DOHH2 (cell line): ENCODE measurements at regions not wholly inside any gene's neighbourhood (a gene's known extent, or its start where the extent isn't known, plus 50 kb on each side); places are given as distances from the start of the nearest gene placed in this dataset.

Experiments
- H3F3A ChIP-seq: fragments of 200-600 bp; sonication (generic), shearing (Covaris generic); 2 replicates; pipeline ENCODE4 v1.6.0; 2016; ENCODE audit warnings: antibody characterized with exemption, mild to moderate bottlenecking; ENCODE audit not compliant: control insufficient read depth, insufficient read depth
- H3K27ac ChIP-seq: fragments of 200-600 bp; sonication (generic); 2 replicates; pipeline ENCODE4 v1.5.1; 2014; ENCODE audit warnings: low read depth, mild to moderate bottlenecking, low read length, moderate library complexity
- H3K27me3 ChIP-seq: fragments of 200-600 bp; sonication (generic); 2 replicates; pipeline ENCODE4 v1.6.1; 2014; ENCODE audit warnings: mild to moderate bottlenecking, low read length, mixed read lengths; ENCODE audit not compliant: control insufficient read depth
- H3K36me3 ChIP-seq: fragments of 200-600 bp; sonication (generic); 2 replicates; pipeline ENCODE4 v1.6.1; 2014; ENCODE audit warnings: mild to moderate bottlenecking, low read length, moderate library complexity, mixed read lengths; ENCODE audit not compliant: control insufficient read depth
- H3K4me1 ChIP-seq: fragments of 200-600 bp; sonication (generic); 2 replicates; pipeline ENCODE4 v1.6.1; 2014; ENCODE audit warnings: mild to moderate bottlenecking, low read length, mixed read lengths; ENCODE audit not compliant: control insufficient read depth
- H3K4me2 ChIP-seq: fragments of 200-600 bp; sonication (generic); 2 replicates; pipeline ENCODE4 v1.6.0; 2014; ENCODE audit warnings: mild to moderate bottlenecking, low read length, moderate library complexity
- H3K4me3 ChIP-seq: fragments of 200-600 bp; sonication (generic); 2 replicates; pipeline ENCODE4 v1.5.1; 2014; ENCODE audit warnings: mild to moderate bottlenecking, low read length, mixed read lengths
- H3K79me2 ChIP-seq: fragments of 200-600 bp; sonication (generic); 2 replicates; pipeline ENCODE4 v1.6.1; 2014; ENCODE audit warnings: mild to moderate bottlenecking, low read length, mixed read lengths; ENCODE audit not compliant: control insufficient read depth
- H3K9me2 ChIP-seq: fragments of 200-600 bp; sonication (generic); replicated peaks from 2 replicates; pipeline ENCODE4 v1.6.1; 2014; ENCODE audit warnings: mild to moderate bottlenecking, low read length, mixed read lengths; ENCODE audit not compliant: control insufficient read depth
- H3K9me3 ChIP-seq: fragments of 200-600 bp; sonication (generic); 2 replicates; pipeline ENCODE4 v1.6.1; 2014; ENCODE audit warnings: antibody characterized with exemption, low read length, mixed read lengths; ENCODE audit not compliant: control insufficient read depth, insufficient read depth
- H4K20me1 ChIP-seq: fragments of 200-600 bp; sonication (generic); 2 replicates; pipeline ENCODE4 v1.6.0; 2014; ENCODE audit warnings: low read depth, mild to moderate bottlenecking, antibody characterized with exemption, low read length, moderate library complexity; ENCODE audit not compliant: control insufficient read depth, insufficient read depth
- CTCF ChIP-seq: fragments of 200-600 bp; sonication (generic); IDR thresholded peaks from one replicate; pipeline ENCODE4 v1.5.1; 2014; ENCODE audit warnings: antibody characterized with exemption, mild to moderate bottlenecking, low read depth, low read length; ENCODE audit not compliant: poor library complexity, severe bottlenecking
- EZH2phosphoT487 ChIP-seq: fragments of 200-600 bp; sonication (generic); IDR thresholded peaks from 2 replicates; pipeline ENCODE4 v1.6.1; 2017; ENCODE audit warnings: borderline replicate concordance, mild to moderate bottlenecking, antibody characterized with exemption, low read length, moderate library complexity, mixed read lengths

GRCh38 chr19:13600802-13601201 lies 94.5 kb upstream of the CACNA1A start:
- Histone ChIP-seq H3K79me2 (no peaks in the 10 kb centered on the region), H4K20me1 (no peaks in the 10 kb centered on the region), H3K9me2 (no peaks in the 10 kb centered on the region), H3K4me1 (0 out of 2 replicates have a peak, but pooled peaks cover 2% of the 10 kb centered on the region), H3K4me2 (no peak overlapping the region), H3K36me3 (no peaks in the 10 kb centered on the region), H3F3A (no peaks in the 10 kb centered on the region), H3K27ac (no peak overlapping the region), H3K27me3 (no peaks in the 10 kb centered on the region; the same call in 1 of the 2 replicates), H3K9me3 (no peaks in the 10 kb centered on the region), H3K4me3 (no peak overlapping the region)
- TF ChIP-seq CTCF (no peak), EZH2phosphoT487 (no peak)

GRCh38 chr19:13600091-13600490 lies 93.8 kb upstream of the CACNA1A start:
- Histone ChIP-seq H3F3A (no peaks in the 10 kb centered on the region), H3K27ac (no peak overlapping the region), H3K9me3 (no peaks in the 10 kb centered on the region), H3K36me3 (no peaks in the 10 kb centered on the region), H3K79me2 (no peaks in the 10 kb centered on the region), H3K27me3 (no peaks in the 10 kb centered on the region; the same call in 1 of the 2 replicates), H3K9me2 (no peaks in the 10 kb centered on the region), H3K4me1 (0 out of 2 replicates have a peak, but pooled peaks cover 2% of the 10 kb centered on the region), H3K4me3 (no peak overlapping the region), H3K4me2 (no peak overlapping the region), H4K20me1 (no peaks in the 10 kb centered on the region)
- TF ChIP-seq EZH2phosphoT487 (no peak), CTCF (no peak)

GRCh38 chr19:13599681-13600080 lies 93.4 kb upstream of the CACNA1A start:
- no peaks in the 10 kb centered on the region for H3K9me2 ChIP-seq
- no peaks in the 10 kb centered on the region for H3K9me3 ChIP-seq
- no peak overlapping the region for H3K4me3 ChIP-seq
- TF ChIP-seq EZH2phosphoT487 (no peak), CTCF (no peak)
- 0 out of 2 replicates have a peak, but pooled peaks cover 2% of the 10 kb centered on the region for H3K4me1 ChIP-seq
- no peaks in the 10 kb centered on the region; the same call in 1 of the 2 replicates for H3K27me3 ChIP-seq
- H3K36me3 ChIP-seq: no peaks in the 10 kb centered on the region
- no peaks in the 10 kb centered on the region for H3K79me2 ChIP-seq
- no peak overlapping the region for H3K4me2 ChIP-seq
- H3F3A ChIP-seq: no peaks in the 10 kb centered on the region
- H4K20me1 ChIP-seq: no peaks in the 10 kb centered on the region
- H3K27ac ChIP-seq: no peak overlapping the region

- H3F3A ChIP-seq: no peaks in the 10 kb centered on the region
- H3K27me3 ChIP-seq: no peaks in the 10 kb centered on the region; the same call in 1 of the 2 replicates
- TF ChIP-seq CTCF (no peak), EZH2phosphoT487 (no peak)
- H3K9me3 ChIP-seq: no peaks in the 10 kb centered on the region
- 0 out of 2 replicates have a peak, but pooled peaks cover 2% of the 10 kb centered on the region for H3K4me1 ChIP-seq
- H3K79me2 ChIP-seq: no peaks in the 10 kb centered on the region
- no peak overlapping the region for H3K4me2 ChIP-seq
- no peak overlapping the region for H3K4me3 ChIP-seq
- H3K36me3 ChIP-seq: no peaks in the 10 kb centered on the region
- no peaks in the 10 kb centered on the region for H3K9me2 ChIP-seq
- no peaks in the 10 kb centered on the region for H4K20me1 ChIP-seq
- no peak overlapping the region for H3K27ac ChIP-seq
Measured at GRCh38 chr19:13598098-13598497, 91.8 kb upstream of the CACNA1A start.
